ENCODE measurements at regions not wholly inside any gene's neighbourhood (a gene's known extent, or its start where the extent isn't known, plus 50 kb on each side); places are given as distances from the start of the nearest gene placed in this dataset.
A peak's percentile ranks its signal among the peaks of the same experiment; 100 is the strongest.

DNA sequence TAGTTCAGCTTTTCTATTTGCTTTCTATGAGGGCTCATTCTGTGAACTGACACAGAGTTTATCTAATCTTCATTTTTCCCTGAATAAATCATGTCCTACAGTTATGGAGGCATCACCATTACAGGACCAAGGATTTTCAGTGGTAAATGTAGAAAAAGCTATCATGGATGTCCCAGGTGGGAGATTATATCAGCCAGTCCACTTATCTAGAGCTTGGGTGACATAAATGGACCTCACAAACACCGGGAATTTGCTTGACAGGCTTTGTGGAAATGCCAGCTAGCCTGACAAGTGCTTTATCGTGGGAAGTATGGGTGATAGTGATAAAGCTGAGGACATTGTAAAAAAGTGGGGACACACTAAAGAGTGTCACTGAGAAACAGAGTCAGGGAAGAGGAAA is 1015.2 kb upstream of the SLIT2 start:
- no peaks in the 10 kb centered on the region for H3K9me3 ChIP-seq (ENCODE audit: control insufficient read depth, insufficient read depth, low read length)
- DNase-seq (ENCODE audit: low read depth, low spot score) = no peak
- no peak overlapping the region for H3K4me3 ChIP-seq (ENCODE audit: low read depth, low read length)
- H3K27me3 ChIP-seq (ENCODE audit: control insufficient read depth, insufficient read depth, low read length) = no peaks in the 10 kb centered on the region
- CTCF ChIA-PET = no interaction called here
- no peak for TF ChIP-seq CTCF (IDR thresholded peaks at IDR 0.05; ENCODE audit: low read depth, low read length)
- POLR2A ChIA-PET = no interaction called here
- no peak overlapping the region for H3K27ac ChIP-seq (ENCODE audit: low read depth, low read length)

GRCh38 chr4:19230906-19231545 is 1020.7 kb upstream of the SLIT2 start:
- no peak overlapping the region for H3K27ac ChIP-seq (ENCODE audit: low read depth, low read length)
- POLR2A ChIA-PET = no interaction called here
- no peak overlapping the region for H3K4me3 ChIP-seq (ENCODE audit: low read depth, low read length)
- H3K9me3 ChIP-seq (ENCODE audit: control insufficient read depth, insufficient read depth, low read length) = no peaks in the 10 kb centered on the region
- no peak for TF ChIP-seq CTCF (IDR thresholded peaks at IDR 0.05; ENCODE audit: low read depth, low read length)
- CTCF ChIA-PET = no interaction called here
- DNase-seq (ENCODE audit: low read depth, low spot score) = no peak
- no peaks in the 10 kb centered on the region for H3K27me3 ChIP-seq (ENCODE audit: control insufficient read depth, insufficient read depth, low read length)

DNA sequence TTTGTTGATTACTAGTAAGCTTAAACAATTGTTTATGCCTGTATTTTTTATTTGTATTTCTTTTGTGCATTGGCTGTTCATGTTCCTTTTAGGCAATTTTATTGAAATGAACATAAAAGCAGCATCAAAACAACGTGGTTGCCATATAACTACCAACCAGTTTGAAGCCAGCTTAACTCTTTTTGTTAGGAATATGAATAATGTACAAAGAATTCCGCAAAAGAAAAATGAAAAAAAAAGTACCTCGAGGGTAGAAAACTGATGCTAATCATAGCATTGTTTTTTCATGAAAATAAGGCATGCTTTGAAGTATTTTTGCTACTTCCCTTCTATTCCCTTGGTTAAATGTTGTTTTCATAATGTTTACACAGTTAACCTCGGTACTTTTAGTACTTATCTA is 1024.0 kb upstream of the SLIT2 start:
- H3K4me3 ChIP-seq (ENCODE audit: low read depth, low read length) = no peak overlapping the region
- no peak for DNase-seq (ENCODE audit: low read depth, low spot score)
- no peaks in the 10 kb centered on the region for H3K9me3 ChIP-seq (ENCODE audit: control insufficient read depth, insufficient read depth, low read length)
- CTCF ChIA-PET = interaction anchor here (0.6 to 1.2 kb wide), 3 partner anchors 281 to 1021 kb away, joined by 3 to 8 read pairs (median 7); no protein-coding TSS in a partner anchor
- no peaks in the 10 kb centered on the region for H3K27me3 ChIP-seq (ENCODE audit: control insufficient read depth, insufficient read depth, low read length)
- H3K27ac ChIP-seq (ENCODE audit: low read depth, low read length) = no peak overlapping the region
- TF ChIP-seq CTCF (IDR thresholded peaks at IDR 0.05; ENCODE audit: low read depth, low read length) = no peak
- POLR2A ChIA-PET = no interaction called here

- DNase-seq (ENCODE audit: low read depth, low spot score) = no peak
- CTCF ChIA-PET = interaction anchor here (0.5 to 1.9 kb wide), 6 partner anchors 10 to 1312 kb away, joined by 3 to 23 read pairs (median 4); no protein-coding TSS in a partner anchor
- H3K9me3 ChIP-seq (ENCODE audit: control insufficient read depth, insufficient read depth, low read length) = no peaks in the 10 kb centered on the region
- H3K27me3 ChIP-seq (ENCODE audit: control insufficient read depth, insufficient read depth, low read length) = no peaks in the 10 kb centered on the region
- H3K4me3 ChIP-seq (ENCODE audit: low read depth, low read length) = no peak overlapping the region
- no peak overlapping the region for H3K27ac ChIP-seq (ENCODE audit: low read depth, low read length)
- peak; percentile 39 for TF ChIP-seq CTCF (IDR thresholded peaks at IDR 0.05; ENCODE audit: low read depth, low read length)
- POLR2A ChIA-PET = no interaction called here
Observed at GRCh38 chr4:19224820-19225219, 1026.9 kb upstream of the SLIT2 start.

GRCh38 chr4:19216476-19216875 is 1035.2 kb upstream of the SLIT2 start:
- no peak overlapping the region for H3K27ac ChIP-seq (ENCODE audit: low read depth, low read length)
- no peaks in the 10 kb centered on the region for H3K27me3 ChIP-seq (ENCODE audit: control insufficient read depth, insufficient read depth, low read length)
- CTCF ChIA-PET = no interaction called here
- POLR2A ChIA-PET = no interaction called here
- H3K9me3 ChIP-seq (ENCODE audit: control insufficient read depth, insufficient read depth, low read length) = no peaks in the 10 kb centered on the region
- no peak for DNase-seq (ENCODE audit: low read depth, low spot score)
- TF ChIP-seq CTCF (IDR thresholded peaks at IDR 0.05; ENCODE audit: low read depth, low read length) = no peak
- no peak overlapping the region for H3K4me3 ChIP-seq (ENCODE audit: low read depth, low read length)
